Common myeloid progenitor, CD34-positive (primary cell): ENCODE measurements at regions not wholly inside any gene's neighbourhood (a gene's known extent, or its start where the extent isn't known, plus 50 kb on each side); places are given as distances from the start of the nearest gene placed in this dataset.

Source experiments
- CTCF ChIA-PET: fragments of 350-600 bp; sonication (Branson Sonifier 250); formaldehyde crosslinking; loops from one replicate; lab custom pipeline; 2021; ENCODE audit warnings: antibody characterized with exemption; lab: Charles Lee
- POLR2A ChIA-PET: fragments of 350-600 bp; sonication (Branson Sonifier 250); formaldehyde crosslinking; loops from one replicate; lab custom pipeline; 2021; ENCODE audit warnings: antibody characterized with exemption; lab: Charles Lee
- DNase-seq, 3 donors: peaks; one replicate each; pipeline versions ENCODE4 v3.0.0 to v3.0.0-alpha.2; 2013
- H3K27ac ChIP-seq, 2 experiments: 1 replicate in 1 of 2; 2 replicates in 1 of 2; pipeline ENCODE4 v1.7.0; 2013; ENCODE audit warnings: inconsistent platforms in 2 of 2, low read length in 2 of 2, mild to moderate bottlenecking in 2 of 2, low read depth in 1 of 2, moderate library complexity in 1 of 2; ENCODE audit not compliant: severe bottlenecking in 2 of 2, insufficient read depth in 1 of 2, poor library complexity in 1 of 2
- H3K27me3 ChIP-seq, 5 experiments: replicated peaks in 2 of 5; 1 replicate in 3 of 5; 2 replicates in 2 of 5; pipeline versions ENCODE4 v1.6.1 to v1.7.0; 2013; ENCODE audit warnings: low read length in 4 of 5, mild to moderate bottlenecking in 2 of 5, moderate library complexity in 2 of 5, inconsistent platforms in 1 of 5; ENCODE audit not compliant: insufficient read depth in 5 of 5, control insufficient read depth in 4 of 5
- H3K36me3 ChIP-seq, 4 experiments: 1 replicate in 2 of 4; 2 replicates in 2 of 4; pipeline versions ENCODE4 v1.6.1 to v1.7.0; 2013; ENCODE audit warnings: low read length in 3 of 4, control low read depth in 1 of 4, mild to moderate bottlenecking in 1 of 4; ENCODE audit not compliant: control insufficient read depth in 4 of 4, insufficient read depth in 4 of 4
- H3K4me1 ChIP-seq, 4 experiments: 1 replicate in 3 of 4; 2 replicates in 1 of 4; pipeline versions ENCODE4 v1.6.1 to v1.7.1; 2013; ENCODE audit warnings: low read length in 3 of 4, mild to moderate bottlenecking in 3 of 4, control low read depth in 1 of 4, inconsistent platforms in 1 of 4, moderate library complexity in 1 of 4; ENCODE audit not compliant: control insufficient read depth in 4 of 4, insufficient read depth in 4 of 4; ENCODE audit errors: control extremely low read depth in 1 of 4
- H3K4me3 ChIP-seq, 7 experiments: 1 replicate in 4 of 7; 2 replicates in 3 of 7; pipeline versions ENCODE4 v1.5.1 to v1.7.0; 2013; ENCODE audit warnings: mild to moderate bottlenecking in 7 of 7, low read length in 6 of 7, moderate library complexity in 6 of 7, inconsistent platforms in 2 of 7, low read depth in 2 of 7, control low read depth in 1 of 7; ENCODE audit not compliant: insufficient read depth in 4 of 7, control insufficient read depth in 1 of 7; ENCODE audit errors: extremely low read depth in 1 of 7
- H3K9me3 ChIP-seq, 5 experiments: 1 replicate in 4 of 5; 2 replicates in 1 of 5; pipeline versions ENCODE4 v1.6.1 to v1.7.1; 2013; ENCODE audit warnings: low read length in 4 of 5, mild to moderate bottlenecking in 2 of 5, inconsistent platforms in 1 of 5, low read depth in 1 of 5, moderate library complexity in 1 of 5; ENCODE audit not compliant: control insufficient read depth in 4 of 5, insufficient read depth in 2 of 5; ENCODE audit errors: control extremely low read depth in 1 of 5
- WGBS: methylation state at CpG from one replicate; pipeline ENCODE4 v1.1.5; 2013; ENCODE audit not compliant: insufficient coverage; 5-methylcytosine and 5-hydroxymethylcytosine counted together

DNA sequence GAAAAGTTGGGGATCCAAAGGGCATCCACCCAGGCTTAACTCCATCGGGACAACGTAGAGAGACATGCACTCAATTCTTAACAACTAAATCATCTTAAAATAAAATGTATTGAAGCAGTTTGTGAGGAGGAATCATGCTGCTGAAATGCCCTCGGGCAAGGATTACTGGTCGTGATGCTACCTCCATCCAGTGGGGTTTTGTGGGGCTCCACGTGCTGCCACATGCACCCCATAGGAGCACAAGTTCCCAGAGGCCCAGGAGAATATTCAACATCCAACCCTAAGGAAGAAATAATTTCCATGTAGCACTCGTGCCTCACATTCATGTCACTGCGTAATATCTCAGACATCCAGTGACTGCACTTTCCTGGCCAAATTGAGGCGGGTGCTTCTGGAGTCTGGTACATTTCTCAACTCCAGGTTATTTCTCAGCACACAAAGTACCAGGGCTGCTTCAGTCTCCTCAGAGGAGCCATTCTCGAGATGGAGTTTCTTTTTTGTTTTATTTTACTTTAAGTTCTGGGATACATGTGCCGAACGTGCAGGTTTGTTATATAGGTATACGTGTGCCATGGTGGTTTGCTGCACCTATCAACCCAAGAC is 429.8 kb downstream of the FOXO1 start:
- H3K4me3 ChIP-seq = no peak overlapping the region
- H3K27me3 ChIP-seq = no peaks in the 10 kb centered on the region
- DNase-seq = no peak
- no peak overlapping the region for H3K27ac ChIP-seq
- H3K9me3 ChIP-seq = peaks cover 0 to 12% (median 0%) of the 10 kb centered on the region in 5 experiments
- CTCF ChIA-PET = no interaction called here
- POLR2A ChIA-PET = no interaction called here
- no peaks in the 10 kb centered on the region for H3K36me3 ChIP-seq
- H3K4me1 ChIP-seq = peaks cover 0 to 8% (median 4%) of the 10 kb centered on the region in 4 experiments
- 95% methylated on average over 4 of the region's 12 CpGs for WGBS

DNA sequence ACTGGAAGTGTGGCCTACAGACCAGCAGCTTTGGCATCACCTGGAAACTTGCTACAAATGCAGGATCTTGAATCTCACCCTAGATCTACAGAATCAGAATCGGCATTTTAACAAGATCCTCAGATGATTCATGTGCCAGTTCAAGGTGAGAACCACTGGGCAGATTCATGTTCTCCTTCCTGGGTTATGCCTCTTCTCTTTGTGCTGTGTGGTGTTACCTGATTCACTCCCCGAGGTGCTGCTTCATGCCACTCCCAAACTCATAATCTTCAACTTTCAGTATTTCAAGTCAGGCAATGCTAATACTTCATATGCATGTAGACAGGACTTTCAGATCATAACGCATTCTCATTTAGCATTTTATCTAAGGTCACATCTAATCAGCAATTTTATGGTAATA is 427.7 kb downstream of the FOXO1 start:
- ChIA-PET POLR2A (no interaction called here), CTCF (no interaction called here)
- H3K27me3 ChIP-seq = no peaks in the 10 kb centered on the region
- no peaks in the 10 kb centered on the region for H3K4me1 ChIP-seq
- H3K27ac ChIP-seq = no peak overlapping the region
- no peak overlapping the region for H3K4me3 ChIP-seq
- H3K36me3 ChIP-seq = no peaks in the 10 kb centered on the region
- H3K9me3 ChIP-seq = peaks cover 0 to 12% (median 0%) of the 10 kb centered on the region in 5 experiments
- no peak for DNase-seq
- 90% methylated on average over 3 of the region's 3 CpGs for WGBS

DNA sequence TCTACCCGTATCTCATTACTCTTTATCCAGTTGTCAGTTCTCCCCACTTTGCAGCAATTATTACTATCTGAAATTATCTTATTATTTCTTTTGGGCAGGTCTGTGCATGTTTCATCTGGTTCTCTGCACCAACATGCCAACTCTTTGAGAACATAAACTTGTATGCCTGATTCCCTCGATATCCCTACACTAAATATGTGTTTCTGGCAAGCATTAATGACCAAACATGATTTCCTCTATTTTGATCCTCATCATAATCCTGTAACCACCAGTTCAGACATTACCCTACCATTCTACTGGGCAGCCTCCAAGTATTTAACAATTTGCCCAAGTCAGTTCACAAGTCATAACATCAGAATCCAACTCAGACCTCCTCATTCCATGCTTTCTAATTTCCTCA is 426.1 kb downstream of the FOXO1 start:
- CTCF ChIA-PET = no interaction called here
- no peaks in the 10 kb centered on the region for H3K27me3 ChIP-seq
- POLR2A ChIA-PET = no interaction called here
- DNase-seq = no peak
- peaks cover 0 to 12% (median 0%) of the 10 kb centered on the region in 5 experiments for H3K9me3 ChIP-seq
- no peak overlapping the region for H3K4me3 ChIP-seq
- H3K4me1 ChIP-seq = no peaks in the 10 kb centered on the region
- WGBS = 100% methylated on average over 2 of the region's 2 CpGs
- H3K36me3 ChIP-seq = no peaks in the 10 kb centered on the region
- no peak overlapping the region for H3K27ac ChIP-seq

DNA sequence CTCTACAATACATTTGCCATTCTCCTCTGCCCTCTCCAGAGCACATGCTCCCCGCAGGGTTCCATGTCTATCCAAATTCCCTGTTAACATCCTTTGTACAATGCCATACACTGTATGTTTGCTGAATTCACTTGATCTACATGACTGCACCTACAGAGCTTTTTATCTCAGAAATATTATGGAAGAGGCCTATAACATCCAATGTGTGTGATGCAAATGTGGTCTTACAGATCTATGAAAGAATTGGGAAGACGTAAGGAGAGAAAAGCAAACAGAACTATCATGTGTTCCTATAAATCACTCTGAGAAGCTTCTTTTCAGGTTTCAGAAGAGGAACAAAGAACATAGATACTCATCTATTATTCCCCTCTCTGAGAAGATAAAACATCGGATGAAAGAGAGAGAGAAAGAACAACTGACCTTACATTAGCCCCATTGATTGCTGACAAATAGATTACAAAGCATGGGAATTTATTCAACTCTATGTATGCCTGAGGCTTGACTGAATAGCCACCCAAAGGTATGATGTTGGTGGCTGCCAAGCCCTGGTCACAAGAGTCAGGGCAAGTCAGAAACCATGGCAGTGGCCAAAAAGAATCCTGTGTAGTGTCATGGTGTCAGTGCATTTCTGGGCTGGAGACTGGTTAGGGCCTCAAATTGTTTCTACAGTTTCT is 425.2 kb downstream of the FOXO1 start:
- Histone ChIP-seq H3K9me3 (peaks cover 0 to 12% (median 0%) of the 10 kb centered on the region in 5 experiments), H3K4me1 (no peaks in the 10 kb centered on the region), H3K27ac (no peak overlapping the region), H3K36me3 (no peaks in the 10 kb centered on the region), H3K27me3 (no peaks in the 10 kb centered on the region), H3K4me3 (no peak overlapping the region)
- POLR2A ChIA-PET = interaction anchor here (0.7 kb wide), 1 partner anchor 318 kb away, joined by 3 read pairs; no protein-coding TSS in a partner anchor
- CTCF ChIA-PET = interaction anchor here (0.9 kb wide), 1 partner anchor 9 kb away, joined by 4 read pairs; no protein-coding TSS in a partner anchor
- no peak for DNase-seq
- WGBS = 100% methylated on average over 1 of the region's 3 CpGs

DNA sequence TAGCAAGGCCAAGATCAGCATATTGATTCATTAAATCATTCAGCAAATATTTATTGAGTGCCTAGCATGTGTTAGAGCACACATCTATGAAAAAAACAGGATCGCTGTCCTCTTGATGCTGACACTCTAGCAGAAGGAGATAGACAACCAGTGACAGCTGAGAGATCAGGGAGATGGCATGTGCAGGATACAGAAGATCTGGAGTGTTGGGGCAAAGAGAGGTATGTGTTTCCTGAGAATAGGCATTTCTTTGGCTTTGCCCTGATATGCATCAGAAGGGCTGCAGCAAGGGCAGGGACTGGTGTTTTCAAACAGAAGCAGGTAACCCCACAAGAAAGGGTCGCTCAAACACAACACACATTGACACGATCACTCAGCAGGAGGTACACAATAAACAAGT is 423.4 kb downstream of the FOXO1 start:
- Histone ChIP-seq H3K4me1 (no peaks in the 10 kb centered on the region), H3K27me3 (no peaks in the 10 kb centered on the region), H3K36me3 (no peaks in the 10 kb centered on the region), H3K27ac (no peak overlapping the region), H3K9me3 (peaks cover 0 to 9% (median 0%) of the 10 kb centered on the region in 5 experiments), H3K4me3 (no peak overlapping the region)
- WGBS = 100% methylated on average over 1 of the region's 3 CpGs
- POLR2A ChIA-PET = no interaction called here
- DNase-seq = no peak
- CTCF ChIA-PET = no interaction called here

DNA sequence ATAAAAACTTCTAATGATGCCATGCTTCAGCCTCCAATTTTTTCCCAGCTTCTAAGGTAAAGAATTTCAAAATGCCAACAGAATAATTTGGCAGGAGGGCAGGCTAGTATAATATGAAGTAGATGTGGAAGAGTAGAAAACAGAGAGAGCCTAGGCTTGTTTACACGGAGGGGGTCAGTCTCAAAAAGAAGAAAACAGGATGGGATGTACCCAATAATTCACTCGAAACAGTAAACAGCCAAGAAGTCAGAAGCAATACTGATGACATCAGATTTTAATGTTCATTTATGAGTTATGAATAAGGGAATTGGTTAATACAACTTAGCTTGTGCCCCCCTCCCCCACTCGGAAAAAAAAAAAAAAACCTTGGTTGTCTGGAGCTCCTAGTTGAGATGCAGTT is 422.5 kb downstream of the FOXO1 start:
- POLR2A ChIA-PET = no interaction called here
- 0% methylated on average over 1 of the region's 3 CpGs for WGBS

DNA sequence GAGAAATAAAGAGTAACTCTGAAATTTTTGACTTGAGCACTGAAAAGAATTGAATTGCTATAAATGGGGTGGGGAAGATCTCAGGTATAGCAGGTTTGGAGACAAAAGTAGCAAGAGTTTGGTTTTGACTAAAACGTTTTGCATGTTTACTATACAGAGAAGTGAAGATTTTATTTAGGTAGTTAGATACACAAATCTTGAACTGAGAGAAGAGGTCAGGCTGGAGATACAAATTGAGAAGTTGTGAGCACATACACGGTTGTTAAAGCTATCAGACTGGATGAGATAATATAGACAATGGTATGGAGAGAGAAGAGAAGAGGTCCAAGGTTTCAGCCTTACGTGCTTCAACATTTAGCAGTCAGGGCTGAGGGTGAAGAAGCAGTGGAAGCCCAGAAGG is 420.9 kb downstream of the FOXO1 start:
- no peak for DNase-seq
- WGBS = 92% methylated on average over 3 of the region's 3 CpGs
- Histone ChIP-seq H3K36me3 (no peaks in the 10 kb centered on the region), H3K27ac (no peak overlapping the region), H3K4me3 (no peak overlapping the region), H3K9me3 (peaks cover 0 to 9% (median 0%) of the 10 kb centered on the region in 5 experiments), H3K27me3 (no peaks in the 10 kb centered on the region), H3K4me1 (no peaks in the 10 kb centered on the region)
- POLR2A ChIA-PET = no interaction called here
- CTCF ChIA-PET = no interaction called here

More for the DNA sequence above, 422.5 kb downstream of the FOXO1 start:
- Histone ChIP-seq H3K4me3 (no peak overlapping the region), H3K27me3 (no peaks in the 10 kb centered on the region), H3K27ac (no peak overlapping the region), H3K9me3 (peaks cover 0 to 9% (median 0%) of the 10 kb centered on the region in 5 experiments), H3K4me1 (no peaks in the 10 kb centered on the region), H3K36me3 (no peaks in the 10 kb centered on the region)
- no peak for DNase-seq
- CTCF ChIA-PET = interaction anchor here (0.7 kb wide), 1 partner anchor 10 kb away, joined by 3 read pairs; no protein-coding TSS in a partner anchor
